Neural progenitor cell (in vitro differentiated cells): ENCODE measurements at regions not wholly inside any gene's neighbourhood (a gene's known extent, or its start where the extent isn't known, plus 50 kb on each side); places are given as distances from the start of the nearest gene placed in this dataset.

Experiments
- EZH2 ChIP-seq: fragments of 200-600 bp; sonication (generic); IDR thresholded peaks from 2 replicates; pipeline ENCODE4 v1.6.1; 2017; ENCODE audit warnings: antibody characterized with exemption, mild to moderate bottlenecking, moderate library complexity
- EZH2phosphoT487 ChIP-seq: fragments of 200-600 bp; sonication (generic); IDR thresholded peaks from 2 replicates; pipeline ENCODE4 v1.6.1; 2017; ENCODE audit warnings: antibody characterized with exemption
- TF ChIP-seq, protein P1 (sequence below): fragments of 200-600 bp; sonication (generic); IDR thresholded peaks from 2 replicates; pipeline ENCODE4 v1.5.1; 2017; ENCODE audit warnings: antibody characterized with exemption, mild to moderate bottlenecking

DNA sequence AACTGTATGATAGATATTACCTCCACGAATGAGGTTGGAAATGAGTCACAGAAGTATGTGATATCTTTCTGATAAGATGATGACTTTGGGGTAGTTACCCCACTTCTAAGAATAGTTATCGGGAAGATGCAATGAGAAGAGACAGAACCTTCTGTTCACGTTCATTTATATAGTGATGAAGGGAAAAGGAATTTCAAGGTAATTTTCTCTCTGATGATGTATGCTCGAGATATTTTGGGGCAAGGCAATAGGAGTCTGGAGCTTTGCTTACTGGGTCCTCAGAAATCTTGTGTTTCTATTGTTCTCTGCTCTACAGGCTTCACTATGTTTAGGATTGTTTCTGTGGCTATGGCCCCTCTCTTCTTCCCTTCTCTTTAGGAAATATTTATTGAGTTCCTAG is 1389.6 kb downstream of the CDH8 start:
- TF ChIP-seq, protein P1, sequence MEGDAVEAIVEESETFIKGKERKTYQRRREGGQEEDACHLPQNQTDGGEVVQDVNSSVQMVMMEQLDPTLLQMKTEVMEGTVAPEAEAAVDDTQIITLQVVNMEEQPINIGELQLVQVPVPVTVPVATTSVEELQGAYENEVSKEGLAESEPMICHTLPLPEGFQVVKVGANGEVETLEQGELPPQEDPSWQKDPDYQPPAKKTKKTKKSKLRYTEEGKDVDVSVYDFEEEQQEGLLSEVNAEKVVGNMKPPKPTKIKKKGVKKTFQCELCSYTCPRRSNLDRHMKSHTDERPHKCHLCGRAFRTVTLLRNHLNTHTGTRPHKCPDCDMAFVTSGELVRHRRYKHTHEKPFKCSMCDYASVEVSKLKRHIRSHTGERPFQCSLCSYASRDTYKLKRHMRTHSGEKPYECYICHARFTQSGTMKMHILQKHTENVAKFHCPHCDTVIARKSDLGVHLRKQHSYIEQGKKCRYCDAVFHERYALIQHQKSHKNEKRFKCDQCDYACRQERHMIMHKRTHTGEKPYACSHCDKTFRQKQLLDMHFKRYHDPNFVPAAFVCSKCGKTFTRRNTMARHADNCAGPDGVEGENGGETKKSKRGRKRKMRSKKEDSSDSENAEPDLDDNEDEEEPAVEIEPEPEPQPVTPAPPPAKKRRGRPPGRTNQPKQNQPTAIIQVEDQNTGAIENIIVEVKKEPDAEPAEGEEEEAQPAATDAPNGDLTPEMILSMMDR, result no peak
- TF ChIP-seq EZH2, result no peak
- no peak for TF ChIP-seq EZH2phosphoT487
